ENCODE measurements at regions not wholly inside any gene's neighbourhood (a gene's known extent, or its start where the extent isn't known, plus 50 kb on each side); places are given as distances from the start of the nearest gene placed in this dataset.
A peak's percentile ranks its signal among the peaks of the same experiment; 100 is the strongest.

GRCh38 chr3:102016417-102016816, 167.1 kb downstream of the NFKBIZ start:
- intact Hi-C loops (cut with DNase I) = no loop called here

GRCh38 chr3:102017784-102018183, 168.5 kb downstream of the NFKBIZ start:
- H3K36me3 ChIP-seq = no peaks in the 10 kb centered on the region
- H3K4me1 ChIP-seq = peaks cover 0 to 11% (median 0%) of the 10 kb centered on the region in 9 donors
- intact Hi-C loops (cut with DNase I) = no loop called here
- WGBS, 2 donors = 86 to 88% methylated on average over 2 of the region's 2 CpGs
- H3K27ac ChIP-seq = no peak overlapping the region
- no peak for TF ChIP-seq CTCF (IDR thresholded peaks at IDR 0.05)
- DNase-seq = no peak
- peaks cover 0 to 26% (median 3%) of the 10 kb centered on the region in 11 donors for H3K9me3 ChIP-seq
- ATAC-seq = no peak
- H3K4me3 ChIP-seq = no peak overlapping the region
- no peaks in the 10 kb centered on the region for H3K27me3 ChIP-seq

More at GRCh38 chr3:102016417-102016816, 167.1 kb downstream of the NFKBIZ start:
- TF ChIP-seq CTCF (IDR thresholded peaks at IDR 0.05) = no peak
- 83 to 96% methylated on average over 1 of the region's 1 CpG for WGBS, 2 donors
- Histone ChIP-seq H3K27me3 (no peaks in the 10 kb centered on the region), H3K4me1 (peaks cover 0 to 11% (median 0%) of the 10 kb centered on the region in 9 donors), H3K4me3 (no peak overlapping the region), H3K9me3 (peaks cover 0 to 29% (median 3%) of the 10 kb centered on the region in 11 donors), H3K27ac (no peak overlapping the region), H3K36me3 (no peaks in the 10 kb centered on the region)
- DNase-seq (no peak), ATAC-seq (no peak)

- H3K4me3 ChIP-seq = no peak overlapping the region
- H3K27me3 ChIP-seq = no peaks in the 10 kb centered on the region
- 82 to 84% methylated on average over 7 of the region's 7 CpGs for WGBS, 2 donors
- H3K27ac ChIP-seq = no peak overlapping the region
- DNase-seq (no peak), ATAC-seq (no peak)
- no peak for TF ChIP-seq CTCF (IDR thresholded peaks at IDR 0.05)
- intact Hi-C loops (cut with DNase I) = no loop called here
- peaks cover 0 to 11% (median 0%) of the 10 kb centered on the region in 9 donors for H3K4me1 ChIP-seq
- no peaks in the 10 kb centered on the region for H3K36me3 ChIP-seq
- H3K9me3 ChIP-seq = peaks cover 0 to 19% (median 3%) of the 10 kb centered on the region in 11 donors
Measured at GRCh38 chr3:102018551-102018950, 169.2 kb downstream of the NFKBIZ start.

- TF ChIP-seq CTCF (IDR thresholded peaks at IDR 0.05) = no peak
- Histone ChIP-seq H3K27me3 (no peaks in the 10 kb centered on the region), H3K4me3 (no peak overlapping the region), H3K9me3 (peaks cover 0 to 9% (median 0%) of the 10 kb centered on the region in 11 donors), H3K4me1 (peaks cover 0 to 18% (median 0%) of the 10 kb centered on the region in 9 donors), H3K27ac (peak overlapping the region in 1 of 10 donors; percentile 19), H3K36me3 (no peaks in the 10 kb centered on the region)
- 86 to 98% methylated on average over 1 of the region's 1 CpG for WGBS, 2 donors
- DNase-seq (no peak), ATAC-seq (peak in 1 of 8 donors; percentile 16)
- intact Hi-C loops (cut with DNase I) = no loop called here
Measured at GRCh38 chr3:102020735-102021134, 171.4 kb downstream of the NFKBIZ start.
